HEK293 (cell line): ENCODE measurements at regions not wholly inside any gene's neighbourhood (a gene's known extent, or its start where the extent isn't known, plus 50 kb on each side); places are given as distances from the start of the nearest gene placed in this dataset.

ENCODE experiments used
- CTCF ChIA-PET: fragments of 350-600 bp; formaldehyde crosslinking; extraction: SDS; loops from one replicate; lab custom pipeline; 2021; ENCODE audit warnings: antibody characterized with exemption; lab: Yijun Ruan, JAX
- POLR2A ChIA-PET: fragments of 300-600 bp; formaldehyde crosslinking; extraction: SDS; loops from one replicate; lab custom pipeline; 2020; ENCODE audit warnings: antibody characterized with exemption, inconsistent platforms; lab: Yijun Ruan, JAX
- H3K27ac ChIP-seq: fragments of 200-500 bp; sonication (Bioruptor generic); 2 replicates; pipeline ENCODE4 v1.5.1; 2014; ENCODE audit warnings: low read depth, low read length, control low read depth, inconsistent platforms; ENCODE audit errors: extremely low read depth
- H3K36me3 ChIP-seq, 2 experiments: fragments of 200-500 bp in 1 of 2; sonication (Bioruptor generic) in 1 of 2; 1 replicate in 1 of 2; 2 replicates in 1 of 2; pipeline ENCODE4 v1.5.1; 2014 to 2017; ENCODE audit warnings: inconsistent platforms in 2 of 2, low read length in 2 of 2; ENCODE audit not compliant: control insufficient read depth in 2 of 2, insufficient read depth in 1 of 2
- H3K4me1 ChIP-seq: fragments of 200-500 bp; sonication (Bioruptor generic); 2 replicates; pipeline ENCODE4 v1.5.1; 2014; ENCODE audit warnings: mild to moderate bottlenecking, low read length, inconsistent platforms; ENCODE audit not compliant: control insufficient read depth, insufficient read depth
- H3K4me3 ChIP-seq: 2 replicates; pipeline ENCODE4 v1.5.1; 2011; ENCODE audit warnings: low read depth, mild to moderate bottlenecking, control low read depth, low read length, moderate library complexity
- H3K9me3 ChIP-seq: fragments of 200-500 bp; sonication (Bioruptor generic); 2 replicates; pipeline ENCODE4 v1.5.1; 2014; ENCODE audit warnings: low read depth, low read length, inconsistent platforms; ENCODE audit not compliant: control insufficient read depth, insufficient read depth
- BCL11B ChIP-seq: fragments of 450-650 bp; formaldehyde crosslinking; IDR thresholded peaks from 2 replicates; pipeline ENCODE4 v1.5.1; 2016; ENCODE audit warnings: low read depth, missing biosample characterization, missing genetic modification characterization
- GFI1B ChIP-seq: fragments of 450-650 bp; formaldehyde crosslinking; IDR thresholded peaks from 2 replicates; pipeline ENCODE4 v1.5.1; 2016; ENCODE audit warnings: missing biosample characterization, missing genetic modification characterization
- HOXC10 ChIP-seq: sonication (generic); formaldehyde crosslinking; IDR thresholded peaks from 2 replicates; pipeline ENCODE4 v1.8.1; 2023; ENCODE audit warnings: mild to moderate bottlenecking, missing genetic modification reagents
- MZF1 ChIP-seq: fragments of 450-650 bp; formaldehyde crosslinking; IDR thresholded peaks from 2 replicates; pipeline ENCODE4 v1.5.1; 2017; ENCODE audit warnings: missing biosample characterization, missing genetic modification characterization, borderline replicate concordance
- SP2 ChIP-seq: fragments of 450-650 bp; formaldehyde crosslinking; IDR thresholded peaks from 2 replicates; pipeline ENCODE4 v1.5.1; 2016; ENCODE audit warnings: missing biosample characterization, missing genetic modification characterization
- TRIM28 ChIP-seq: IDR thresholded peaks from 2 replicates; pipeline ENCODE4 v1.6.1; 2011; ENCODE audit warnings: low read length, control low read depth, borderline replicate concordance
- ZNF2 ChIP-seq: fragments of 450-650 bp; formaldehyde crosslinking; IDR thresholded peaks from 2 replicates; pipeline ENCODE4 v1.5.1; 2016; ENCODE audit warnings: missing biosample characterization, missing genetic modification characterization
- ZNF24 ChIP-seq: fragments of 450-650 bp; formaldehyde crosslinking; IDR thresholded peaks from 2 replicates; pipeline ENCODE4 v1.5.1; 2016; ENCODE audit warnings: missing biosample characterization, missing genetic modification characterization
- ZNF266 ChIP-seq: fragments of 450-650 bp; formaldehyde crosslinking; IDR thresholded peaks from 2 replicates; pipeline ENCODE4 v1.5.1; 2016; ENCODE audit warnings: missing biosample characterization, missing genetic modification characterization, low read depth
- ZNF433 ChIP-seq: fragments of 450-650 bp; formaldehyde crosslinking; IDR thresholded peaks from 2 replicates; pipeline ENCODE4 v1.5.1; 2016; ENCODE audit warnings: missing biosample characterization, missing genetic modification characterization, low read depth
- ZNF48 ChIP-seq: fragments of 450-650 bp; formaldehyde crosslinking; IDR thresholded peaks from 2 replicates; pipeline ENCODE4 v1.5.1; 2016; ENCODE audit warnings: missing biosample characterization, missing genetic modification characterization
- ZNF548 ChIP-seq: fragments of 450-650 bp; formaldehyde crosslinking; IDR thresholded peaks from 2 replicates; pipeline ENCODE4 v1.5.1; 2016; ENCODE audit warnings: missing biosample characterization, missing genetic modification characterization
- ZNF571 ChIP-seq: fragments of 450-650 bp; formaldehyde crosslinking; IDR thresholded peaks from 2 replicates; pipeline ENCODE4 v1.5.0; 2017; ENCODE audit warnings: missing biosample characterization, missing genetic modification characterization
- ZNF677 ChIP-seq: fragments of 450-650 bp; IDR thresholded peaks from 2 replicates; pipeline ENCODE4 v1.5.0; 2018; ENCODE audit warnings: missing biosample characterization, mild to moderate bottlenecking, missing genetic modification characterization, moderate library complexity
- ZNF776 ChIP-seq: fragments of 450-650 bp; formaldehyde crosslinking; IDR thresholded peaks from 2 replicates; pipeline ENCODE4 v1.5.0; 2017; ENCODE audit warnings: missing biosample characterization, missing genetic modification characterization, borderline replicate concordance
- ZNF843 ChIP-seq: fragments of 450-650 bp; formaldehyde crosslinking; IDR thresholded peaks from 2 replicates; pipeline ENCODE4 v1.5.1; 2016; ENCODE audit warnings: missing biosample characterization, missing genetic modification characterization
- TF ChIP-seq, protein P1 (sequence below): fragments of 450-650 bp; formaldehyde crosslinking; IDR thresholded peaks from 2 replicates; pipeline ENCODE4 v1.5.1; 2016; ENCODE audit warnings: missing biosample characterization, missing genetic modification characterization
- TF ChIP-seq, protein P2 (sequence below): fragments of 450-650 bp; formaldehyde crosslinking; IDR thresholded peaks from 2 replicates; pipeline ENCODE4 v1.5.1; 2017; ENCODE audit warnings: missing biosample characterization, missing genetic modification characterization
- TF ChIP-seq, protein P3 (sequence below): fragments of 450-650 bp; formaldehyde crosslinking; IDR thresholded peaks from 2 replicates; pipeline ENCODE4 v1.5.1; 2016; ENCODE audit warnings: missing biosample characterization, missing genetic modification characterization
- TF ChIP-seq, protein P4 (sequence below): IDR thresholded peaks from 2 replicates; pipeline ENCODE4 v1.6.1; 2011; ENCODE audit warnings: mild to moderate bottlenecking, low read depth, low read length, borderline replicate concordance
- TF ChIP-seq, protein P5 (sequence below): fragments of 450-650 bp; formaldehyde crosslinking; IDR thresholded peaks from 2 replicates; pipeline ENCODE4 v1.5.1; 2016; ENCODE audit warnings: missing biosample characterization, missing genetic modification characterization
- TF ChIP-seq, protein P6 (sequence below): fragments of 450-650 bp; formaldehyde crosslinking; IDR thresholded peaks from 2 replicates; pipeline ENCODE4 v1.5.1; 2017; ENCODE audit warnings: missing biosample characterization, missing genetic modification characterization

DNA sequence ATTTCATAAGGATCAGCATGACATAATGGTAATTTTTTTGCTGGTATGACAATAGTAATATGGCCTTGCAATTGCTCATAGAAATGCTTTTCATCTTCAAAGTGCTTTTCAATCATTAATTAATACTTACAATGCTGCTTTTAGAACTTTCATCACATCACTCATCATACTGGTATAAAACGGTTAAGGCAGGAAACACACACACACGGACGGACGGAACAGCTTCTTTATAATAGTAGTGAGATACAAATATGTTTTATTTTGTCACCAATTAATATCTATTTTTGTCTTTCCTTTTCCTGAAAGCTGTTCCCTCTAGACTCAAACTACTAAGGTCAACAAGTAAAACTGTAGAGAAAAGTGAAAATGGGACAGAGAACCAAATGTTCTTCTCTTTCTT, 353.9 kb upstream of the PKN2 start:
- no peak overlapping the region for H3K27ac ChIP-seq
- TF ChIP-seq, protein P1, sequence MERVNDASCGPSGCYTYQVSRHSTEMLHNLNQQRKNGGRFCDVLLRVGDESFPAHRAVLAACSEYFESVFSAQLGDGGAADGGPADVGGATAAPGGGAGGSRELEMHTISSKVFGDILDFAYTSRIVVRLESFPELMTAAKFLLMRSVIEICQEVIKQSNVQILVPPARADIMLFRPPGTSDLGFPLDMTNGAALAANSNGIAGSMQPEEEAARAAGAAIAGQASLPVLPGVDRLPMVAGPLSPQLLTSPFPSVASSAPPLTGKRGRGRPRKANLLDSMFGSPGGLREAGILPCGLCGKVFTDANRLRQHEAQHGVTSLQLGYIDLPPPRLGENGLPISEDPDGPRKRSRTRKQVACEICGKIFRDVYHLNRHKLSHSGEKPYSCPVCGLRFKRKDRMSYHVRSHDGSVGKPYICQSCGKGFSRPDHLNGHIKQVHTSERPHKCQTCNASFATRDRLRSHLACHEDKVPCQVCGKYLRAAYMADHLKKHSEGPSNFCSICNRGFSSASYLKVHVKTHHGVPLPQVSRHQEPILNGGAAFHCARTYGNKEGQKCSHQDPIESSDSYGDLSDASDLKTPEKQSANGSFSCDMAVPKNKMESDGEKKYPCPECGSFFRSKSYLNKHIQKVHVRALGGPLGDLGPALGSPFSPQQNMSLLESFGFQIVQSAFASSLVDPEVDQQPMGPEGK (tag by site-specific recombination), result no peak
- TF ChIP-seq TRIM28 (no peak), GFI1B (tag by site-specific recombination) (no peak), ZNF266 (tag by site-specific recombination) (no peak), MZF1 (tag by site-specific recombination) (no peak)
- TF ChIP-seq, protein P2, sequence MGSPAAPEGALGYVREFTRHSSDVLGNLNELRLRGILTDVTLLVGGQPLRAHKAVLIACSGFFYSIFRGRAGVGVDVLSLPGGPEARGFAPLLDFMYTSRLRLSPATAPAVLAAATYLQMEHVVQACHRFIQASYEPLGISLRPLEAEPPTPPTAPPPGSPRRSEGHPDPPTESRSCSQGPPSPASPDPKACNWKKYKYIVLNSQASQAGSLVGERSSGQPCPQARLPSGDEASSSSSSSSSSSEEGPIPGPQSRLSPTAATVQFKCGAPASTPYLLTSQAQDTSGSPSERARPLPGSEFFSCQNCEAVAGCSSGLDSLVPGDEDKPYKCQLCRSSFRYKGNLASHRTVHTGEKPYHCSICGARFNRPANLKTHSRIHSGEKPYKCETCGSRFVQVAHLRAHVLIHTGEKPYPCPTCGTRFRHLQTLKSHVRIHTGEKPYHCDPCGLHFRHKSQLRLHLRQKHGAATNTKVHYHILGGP, result no peak
- TF ChIP-seq, protein P3, sequence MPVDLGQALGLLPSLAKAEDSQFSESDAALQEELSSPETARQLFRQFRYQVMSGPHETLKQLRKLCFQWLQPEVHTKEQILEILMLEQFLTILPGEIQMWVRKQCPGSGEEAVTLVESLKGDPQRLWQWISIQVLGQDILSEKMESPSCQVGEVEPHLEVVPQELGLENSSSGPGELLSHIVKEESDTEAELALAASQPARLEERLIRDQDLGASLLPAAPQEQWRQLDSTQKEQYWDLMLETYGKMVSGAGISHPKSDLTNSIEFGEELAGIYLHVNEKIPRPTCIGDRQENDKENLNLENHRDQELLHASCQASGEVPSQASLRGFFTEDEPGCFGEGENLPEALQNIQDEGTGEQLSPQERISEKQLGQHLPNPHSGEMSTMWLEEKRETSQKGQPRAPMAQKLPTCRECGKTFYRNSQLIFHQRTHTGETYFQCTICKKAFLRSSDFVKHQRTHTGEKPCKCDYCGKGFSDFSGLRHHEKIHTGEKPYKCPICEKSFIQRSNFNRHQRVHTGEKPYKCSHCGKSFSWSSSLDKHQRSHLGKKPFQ (tag by site-specific recombination), result no peak
- TF ChIP-seq, protein P4, sequence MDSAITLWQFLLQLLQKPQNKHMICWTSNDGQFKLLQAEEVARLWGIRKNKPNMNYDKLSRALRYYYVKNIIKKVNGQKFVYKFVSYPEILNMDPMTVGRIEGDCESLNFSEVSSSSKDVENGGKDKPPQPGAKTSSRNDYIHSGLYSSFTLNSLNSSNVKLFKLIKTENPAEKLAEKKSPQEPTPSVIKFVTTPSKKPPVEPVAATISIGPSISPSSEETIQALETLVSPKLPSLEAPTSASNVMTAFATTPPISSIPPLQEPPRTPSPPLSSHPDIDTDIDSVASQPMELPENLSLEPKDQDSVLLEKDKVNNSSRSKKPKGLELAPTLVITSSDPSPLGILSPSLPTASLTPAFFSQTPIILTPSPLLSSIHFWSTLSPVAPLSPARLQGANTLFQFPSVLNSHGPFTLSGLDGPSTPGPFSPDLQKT, result no peak
- TF ChIP-seq, protein P5, sequence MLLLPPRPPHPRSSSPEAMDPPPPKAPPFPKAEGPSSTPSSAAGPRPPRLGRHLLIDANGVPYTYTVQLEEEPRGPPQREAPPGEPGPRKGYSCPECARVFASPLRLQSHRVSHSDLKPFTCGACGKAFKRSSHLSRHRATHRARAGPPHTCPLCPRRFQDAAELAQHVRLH (tag by site-specific recombination), result no peak
- CTCF ChIA-PET, result interaction anchor here (0.6 kb wide), 1 partner anchor 538 kb away, joined by 4 read pairs; no protein-coding TSS in a partner anchor
- no peaks in the 10 kb centered on the region for H3K9me3 ChIP-seq
- POLR2A ChIA-PET, result no interaction called here
- no peaks in the 10 kb centered on the region for H3K36me3 ChIP-seq
- no peaks in the 10 kb centered on the region; the same call in 1 of the 2 replicates for H3K4me1 ChIP-seq
- H3K4me3 ChIP-seq, result no peak overlapping the region

DNA sequence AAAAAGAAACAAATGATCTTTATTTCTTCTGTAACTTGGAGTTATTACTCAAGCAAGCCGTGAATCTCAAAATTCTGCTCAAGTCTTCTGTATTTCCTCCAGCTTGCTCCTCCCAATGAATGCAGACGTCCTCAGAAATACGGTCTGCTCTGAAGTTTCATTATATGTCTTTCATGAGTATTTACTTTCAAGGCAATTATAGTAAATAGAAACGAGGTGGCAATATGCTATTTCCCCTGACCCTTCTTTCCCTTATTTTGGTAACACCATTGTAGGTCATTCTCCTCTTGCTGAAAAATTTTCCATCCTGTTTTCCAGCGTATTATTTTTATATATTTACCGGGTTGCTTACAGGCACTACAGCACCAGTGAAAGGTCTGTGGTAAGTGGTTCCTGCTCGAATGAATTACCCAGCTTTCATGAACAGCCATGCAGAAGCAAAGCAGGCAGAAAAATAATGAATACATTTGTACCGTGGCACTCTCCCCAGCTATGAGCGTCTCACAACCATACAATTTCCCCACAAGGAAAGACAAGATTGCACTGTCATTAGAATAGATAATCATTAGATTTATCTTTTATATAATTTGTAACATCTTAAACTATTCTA, 350.9 kb upstream of the PKN2 start:
- Histone ChIP-seq H3K27ac (no peak overlapping the region), H3K36me3 (no peaks in the 10 kb centered on the region), H3K4me3 (no peak overlapping the region), H3K9me3 (no peaks in the 10 kb centered on the region), H3K4me1 (no peaks in the 10 kb centered on the region)
- ChIA-PET POLR2A (no interaction called here), CTCF (interaction anchor here (0.7 kb wide), 1 partner anchor 1040 kb away, joined by 3 read pairs; no protein-coding TSS in a partner anchor)
- no peak for TF ChIP-seq SP2
- no peak for TF ChIP-seq ZNF2
- no peak for TF ChIP-seq ZNF48 (tag by site-specific recombination)
- no peak for TF ChIP-seq BCL11B (tag by site-specific recombination)
- TF ChIP-seq ZNF571 (tag by site-specific recombination), result no peak
- TF ChIP-seq ZNF548 (tag by site-specific recombination), result no peak
- TF ChIP-seq HOXC10 (CRISPR knock-in tag), result no peak
- no peak for TF ChIP-seq ZNF433 (tag by site-specific recombination)
- TF ChIP-seq ZNF776 (tag by site-specific recombination), result no peak
- TF ChIP-seq, protein P6, sequence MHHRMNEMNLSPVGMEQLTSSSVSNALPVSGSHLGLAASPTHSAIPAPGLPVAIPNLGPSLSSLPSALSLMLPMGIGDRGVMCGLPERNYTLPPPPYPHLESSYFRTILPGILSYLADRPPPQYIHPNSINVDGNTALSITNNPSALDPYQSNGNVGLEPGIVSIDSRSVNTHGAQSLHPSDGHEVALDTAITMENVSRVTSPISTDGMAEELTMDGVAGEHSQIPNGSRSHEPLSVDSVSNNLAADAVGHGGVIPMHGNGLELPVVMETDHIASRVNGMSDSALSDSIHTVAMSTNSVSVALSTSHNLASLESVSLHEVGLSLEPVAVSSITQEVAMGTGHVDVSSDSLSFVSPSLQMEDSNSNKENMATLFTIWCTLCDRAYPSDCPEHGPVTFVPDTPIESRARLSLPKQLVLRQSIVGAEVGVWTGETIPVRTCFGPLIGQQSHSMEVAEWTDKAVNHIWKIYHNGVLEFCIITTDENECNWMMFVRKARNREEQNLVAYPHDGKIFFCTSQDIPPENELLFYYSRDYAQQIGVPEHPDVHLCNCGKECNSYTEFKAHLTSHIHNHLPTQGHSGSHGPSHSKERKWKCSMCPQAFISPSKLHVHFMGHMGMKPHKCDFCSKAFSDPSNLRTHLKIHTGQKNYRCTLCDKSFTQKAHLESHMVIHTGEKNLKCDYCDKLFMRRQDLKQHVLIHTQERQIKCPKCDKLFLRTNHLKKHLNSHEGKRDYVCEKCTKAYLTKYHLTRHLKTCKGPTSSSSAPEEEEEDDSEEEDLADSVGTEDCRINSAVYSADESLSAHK, result no peak
- TF ChIP-seq ZNF24 (tag by site-specific recombination), result no peak
- no peak for TF ChIP-seq ZNF677
- no peak for TF ChIP-seq ZNF843 (tag by site-specific recombination)
